CD4-positive, alpha-beta memory T cell (primary cell): ENCODE measurements at regions not wholly inside any gene's neighbourhood (a gene's known extent, or its start where the extent isn't known, plus 50 kb on each side); places are given as distances from the start of the nearest gene placed in this dataset.
A peak's percentile ranks its signal among the peaks of the same experiment; 100 is the strongest.

ENCODE experiments used
- CTCF ChIA-PET: fragments of 350-600 bp; sonication (Branson Sonifier 250); formaldehyde crosslinking; loops from one replicate; lab custom pipeline; 2021; ENCODE audit warnings: inconsistent platforms; ENCODE audit not compliant: partially characterized antibody; lab: Charles Lee
- POLR2A ChIA-PET: fragments of 350-600 bp; sonication (Branson Sonifier 250); formaldehyde crosslinking; loops from one replicate; lab custom pipeline; 2021; ENCODE audit not compliant: partially characterized antibody; lab: Charles Lee
- DNase-seq, 5 donors: peaks; one replicate each; pipeline versions ENCODE4 v3.0.0 to v3.0.0-alpha.2; 2020 to 2022; ENCODE audit warnings: mixed read lengths in 1 of 5
- H3K27ac ChIP-seq: one replicate; pipeline ENCODE4 v1.7.0; 2013; ENCODE audit warnings: low read depth, low read length
- H3K27me3 ChIP-seq: 2 replicates; pipeline ENCODE4 v1.7.0; 2013; ENCODE audit warnings: mild to moderate bottlenecking, low read length, moderate library complexity; ENCODE audit not compliant: insufficient read depth
- H3K36me3 ChIP-seq: 2 replicates; pipeline ENCODE4 v1.7.0; 2013; ENCODE audit warnings: mild to moderate bottlenecking, low read length, moderate library complexity; ENCODE audit not compliant: insufficient read depth
- H3K4me1 ChIP-seq: 2 replicates; pipeline ENCODE4 v1.7.0; 2013; ENCODE audit warnings: mild to moderate bottlenecking, low read length, moderate library complexity; ENCODE audit not compliant: insufficient read depth
- H3K4me3 ChIP-seq, 2 donors: one replicate each; pipeline ENCODE4 v1.7.0; 2013; ENCODE audit warnings: low read length in 2 of 2, mild to moderate bottlenecking in 1 of 2
- H3K9me3 ChIP-seq, 2 donors: one replicate each; pipeline ENCODE4 v1.7.0; 2013; ENCODE audit warnings: low read length in 2 of 2, control low read depth in 1 of 2; ENCODE audit not compliant: control insufficient read depth in 1 of 2
- H3K27ac Mint-ChIP-seq, 7 donors: one replicate each; pipeline ENCODE4 v1.8.0; 2020 to 2021; ENCODE audit warnings: mixed read lengths in 7 of 7, mild to moderate bottlenecking in 6 of 7, inconsistent platforms in 3 of 7, moderate library complexity in 3 of 7
- H3K27me3 Mint-ChIP-seq, 2 donors: one replicate each; pipeline ENCODE4 v1.8.0; 2020 to 2021; ENCODE audit warnings: mixed read lengths in 2 of 2
- H3K36me3 Mint-ChIP-seq, 2 donors: one replicate each; pipeline ENCODE4 v1.8.0; 2020 to 2021; ENCODE audit warnings: mixed read lengths in 2 of 2, inconsistent platforms in 1 of 2, mild to moderate bottlenecking in 1 of 2
- H3K4me1 Mint-ChIP-seq, 4 donors: one replicate each; pipeline ENCODE4 v1.8.0; 2020 to 2021; ENCODE audit warnings: mixed read lengths in 4 of 4, mild to moderate bottlenecking in 1 of 4
- H3K4me3 Mint-ChIP-seq, 8 donors: one replicate each; pipeline ENCODE4 v1.8.0; 2020 to 2021; ENCODE audit warnings: mixed read lengths in 8 of 8, mild to moderate bottlenecking in 7 of 8, moderate library complexity in 6 of 8, inconsistent platforms in 3 of 8
- H3K9me3 Mint-ChIP-seq, 8 donors: one replicate each; pipeline ENCODE4 v1.8.0; 2020 to 2021; ENCODE audit warnings: mixed read lengths in 8 of 8, mild to moderate bottlenecking in 5 of 8, inconsistent platforms in 3 of 8, moderate library complexity in 1 of 8
- intact Hi-C: fragments of 100-400 bp; cut with micrococcal nuclease; formaldehyde crosslinking; loops from one replicate; pipeline ENCODE4 v1.15.1; 2023

DNA sequence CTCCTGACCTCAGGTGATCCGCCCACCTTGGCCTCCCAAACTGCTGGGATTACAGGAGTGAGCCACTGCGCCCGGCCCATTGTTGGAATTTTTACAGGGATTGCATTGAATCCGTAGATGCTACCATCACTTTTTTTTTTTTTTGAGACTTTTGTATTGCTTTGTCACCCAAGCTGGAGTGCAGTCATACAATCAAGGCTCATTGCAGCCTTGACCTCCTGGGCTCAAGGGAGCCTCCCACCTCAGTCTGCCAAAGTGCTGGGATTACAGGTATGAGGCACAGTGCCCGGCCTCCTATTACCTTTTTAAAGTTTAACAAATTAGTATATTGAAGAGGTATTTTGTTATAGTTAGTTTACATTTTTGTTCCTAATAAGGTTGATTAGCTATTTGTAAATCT lies 62.2 kb upstream of the SLC45A1 start:
- ChIA-PET CTCF (no interaction called here), POLR2A (no interaction called here)
- no peak overlapping the region for H3K4me3 ChIP-seq
- Mint-ChIP-seq H3K9me3 (no peaks in the 10 kb centered on the region), H3K4me1 (peaks cover 0 to 6% (median 3%) of the 10 kb centered on the region in 4 donors), H3K27me3 (peaks cover 1 to 7% of the 10 kb centered on the region in 2 donors), H3K27ac (no peak overlapping the region), H3K4me3 (no peak overlapping the region), H3K36me3 (no peaks in the 10 kb centered on the region)
- intact Hi-C loops, result no loop called here
- H3K9me3 ChIP-seq, result no peaks in the 10 kb centered on the region
- DNase-seq, result no peak
- H3K27ac ChIP-seq, result no peak overlapping the region
- no peaks in the 10 kb centered on the region for H3K27me3 ChIP-seq
- H3K4me1 ChIP-seq, result no peaks in the 10 kb centered on the region
- no peaks in the 10 kb centered on the region for H3K36me3 ChIP-seq

DNA sequence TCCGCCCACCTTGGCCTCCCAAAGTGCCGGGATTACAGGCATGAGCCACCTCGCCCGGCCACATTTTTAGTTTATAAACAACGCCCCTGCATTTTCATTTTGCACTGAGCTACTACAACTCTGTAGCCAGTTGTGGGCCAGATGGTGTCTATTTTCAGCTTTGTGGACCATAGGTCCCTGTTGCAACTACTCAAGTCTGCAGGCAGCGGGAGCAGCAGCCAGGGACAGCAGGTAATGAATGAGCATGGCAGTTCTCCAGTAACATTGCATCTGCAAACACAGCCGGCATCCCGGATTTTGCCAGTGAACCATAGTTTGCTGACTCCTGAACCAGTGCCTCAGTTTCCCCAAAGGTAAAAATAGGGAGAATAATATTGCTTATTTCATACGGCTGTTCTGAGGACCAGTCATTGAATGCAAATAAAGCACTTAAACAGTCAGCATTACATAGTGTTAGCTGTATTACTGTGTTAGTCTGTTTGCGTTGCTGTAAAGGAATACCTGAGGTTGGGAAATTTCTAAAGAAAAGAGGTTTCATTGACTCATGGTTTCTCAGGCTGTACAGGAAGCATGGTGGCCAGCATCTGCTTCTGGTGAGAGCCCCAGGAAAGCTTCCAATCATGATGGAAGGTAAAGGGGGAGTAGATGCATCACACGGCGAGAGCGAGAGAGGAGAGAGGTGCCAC lies 65.5 kb upstream of the SLC45A1 start:
- ChIA-PET CTCF (no interaction called here), POLR2A (no interaction called here)
- Histone ChIP-seq H3K27ac (no peak overlapping the region), H3K4me3 (no peak overlapping the region), H3K9me3 (no peaks in the 10 kb centered on the region), H3K36me3 (no peaks in the 10 kb centered on the region), H3K4me1 (peaks cover 6% of the 10 kb centered on the region), H3K27me3 (no peaks in the 10 kb centered on the region)
- Mint-ChIP-seq H3K9me3 (peaks cover 0 to 3% (median 0%) of the 10 kb centered on the region in 8 donors), H3K4me3 (no peak overlapping the region), H3K27me3 (peaks cover 1 to 3% of the 10 kb centered on the region in 2 donors), H3K36me3 (no peaks in the 10 kb centered on the region), H3K27ac (peak overlapping the region in 2 of 7 donors; percentile 24 to 67), H3K4me1 (peaks cover 8 to 12% (median 10%) of the 10 kb centered on the region in 4 donors)
- intact Hi-C loops, result no loop called here
- DNase-seq, result no peak

GRCh38 chr1:8251635-8252034 lies 66.3 kb upstream of the SLC45A1 start:
- no peaks in the 10 kb centered on the region for H3K27me3 ChIP-seq
- H3K9me3 Mint-ChIP-seq, result peaks cover 0 to 3% (median 0%) of the 10 kb centered on the region in 8 donors
- H3K4me1 Mint-ChIP-seq, result peaks cover 8 to 12% (median 10%) of the 10 kb centered on the region in 4 donors
- H3K4me3 Mint-ChIP-seq, result no peak overlapping the region
- H3K4me3 ChIP-seq, result no peak overlapping the region
- H3K36me3 ChIP-seq, result no peaks in the 10 kb centered on the region
- peaks cover 0 to 1% of the 10 kb centered on the region in 2 donors for H3K27me3 Mint-ChIP-seq
- DNase-seq, result no peak
- H3K4me1 ChIP-seq, result peaks cover 6% of the 10 kb centered on the region
- POLR2A ChIA-PET, result no interaction called here
- H3K36me3 Mint-ChIP-seq, result no peaks in the 10 kb centered on the region
- CTCF ChIA-PET, result interaction anchor here (1.8 kb wide), 1 partner anchor 8 kb away, joined by 4 read pairs; no protein-coding TSS in a partner anchor
- no peaks in the 10 kb centered on the region for H3K9me3 ChIP-seq
- H3K27ac ChIP-seq, result no peak overlapping the region
- H3K27ac Mint-ChIP-seq, result no peak overlapping the region
- intact Hi-C loops, result no loop called here

- CTCF ChIA-PET, result interaction anchor here (1.8 kb wide), 1 partner anchor 10 kb away, joined by 4 read pairs; no protein-coding TSS in a partner anchor
- Histone ChIP-seq H3K9me3 (no peaks in the 10 kb centered on the region), H3K4me1 (peaks cover 6% of the 10 kb centered on the region), H3K27me3 (no peaks in the 10 kb centered on the region), H3K4me3 (no peak overlapping the region), H3K27ac (no peak overlapping the region), H3K36me3 (no peaks in the 10 kb centered on the region)
- H3K27ac Mint-ChIP-seq, result peak overlapping the region in 2 of 7 donors; percentile 7 to 81
- POLR2A ChIA-PET, result no interaction called here
- no peak for DNase-seq
- H3K36me3 Mint-ChIP-seq, result no peaks in the 10 kb centered on the region
- H3K4me3 Mint-ChIP-seq, result no peak overlapping the region
- no peaks in the 10 kb centered on the region for H3K27me3 Mint-ChIP-seq
- H3K9me3 Mint-ChIP-seq, result peaks cover 0 to 3% (median 0%) of the 10 kb centered on the region in 8 donors
- peaks cover 8 to 12% (median 10%) of the 10 kb centered on the region in 4 donors for H3K4me1 Mint-ChIP-seq
- intact Hi-C loops, result no loop called here
Measured at GRCh38 chr1:8249838-8250237, 68.1 kb upstream of the SLC45A1 start.

GRCh38 chr1:8247811-8248436 lies 70.0 kb upstream of the SLC45A1 start:
- Mint-ChIP-seq H3K4me3 (no peak overlapping the region), H3K27me3 (no peaks in the 10 kb centered on the region), H3K27ac (no peak overlapping the region), H3K9me3 (peaks cover 0 to 3% (median 0%) of the 10 kb centered on the region in 8 donors), H3K36me3 (no peaks in the 10 kb centered on the region), H3K4me1 (peaks cover 8 to 11% (median 9%) of the 10 kb centered on the region in 4 donors)
- ChIA-PET POLR2A (interaction anchor here (0.7 kb wide), 1 partner anchor 16 kb away, joined by 7 read pairs; no protein-coding TSS in a partner anchor), CTCF (interaction anchor here (0.7 kb wide), 2 partner anchors 120 to 313 kb away, joined by 3 to 5 read pairs; no protein-coding TSS in a partner anchor)
- H3K4me1 ChIP-seq, result peaks cover 6% of the 10 kb centered on the region
- no peaks in the 10 kb centered on the region for H3K27me3 ChIP-seq
- H3K4me3 ChIP-seq, result no peak overlapping the region
- no peak overlapping the region for H3K27ac ChIP-seq
- no peaks in the 10 kb centered on the region for H3K9me3 ChIP-seq
- intact Hi-C loops, result no loop called here
- no peaks in the 10 kb centered on the region for H3K36me3 ChIP-seq
- no peak for DNase-seq

DNA sequence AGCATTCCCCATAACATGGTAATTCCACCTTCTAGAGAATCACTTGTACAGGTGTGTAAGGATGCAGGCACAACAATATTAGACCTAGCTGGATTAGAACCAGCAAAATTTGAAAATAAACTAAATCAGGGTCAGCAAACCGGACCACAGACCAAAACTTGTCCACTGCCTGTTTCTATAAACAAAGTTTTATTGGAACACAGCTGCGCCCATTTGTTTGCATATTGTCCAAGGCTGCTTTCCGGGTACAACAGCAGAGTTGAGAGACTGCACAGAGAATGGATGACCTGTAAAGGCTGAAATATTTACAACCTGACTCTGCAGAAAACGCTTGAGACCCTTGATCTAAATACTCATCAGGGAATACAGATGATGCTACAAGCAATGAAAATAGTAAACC lies 73.6 kb upstream of the SLC45A1 start:
- Mint-ChIP-seq H3K9me3 (no peaks in the 10 kb centered on the region), H3K4me3 (no peak overlapping the region), H3K4me1 (peaks cover 0 to 7% (median 2%) of the 10 kb centered on the region in 4 donors), H3K27ac (no peak overlapping the region), H3K27me3 (peaks cover 2 to 7% of the 10 kb centered on the region in 2 donors), H3K36me3 (no peaks in the 10 kb centered on the region)
- intact Hi-C loops, result no loop called here
- ChIA-PET POLR2A (no interaction called here), CTCF (interaction anchor here (0.6 kb wide), 1 partner anchor 166 kb away, joined by 3 read pairs; no protein-coding TSS in a partner anchor)
- no peak overlapping the region for H3K27ac ChIP-seq
- H3K27me3 ChIP-seq, result no peaks in the 10 kb centered on the region
- DNase-seq, result no peak
- H3K9me3 ChIP-seq, result no peaks in the 10 kb centered on the region
- no peaks in the 10 kb centered on the region for H3K4me1 ChIP-seq
- no peak overlapping the region for H3K4me3 ChIP-seq
- H3K36me3 ChIP-seq, result no peaks in the 10 kb centered on the region

- H3K27me3 Mint-ChIP-seq, result peaks cover 2 to 7% of the 10 kb centered on the region in 2 donors
- intact Hi-C loops, result no loop called here
- ChIA-PET POLR2A (no interaction called here), CTCF (no interaction called here)
- H3K9me3 Mint-ChIP-seq, result no peaks in the 10 kb centered on the region
- no peak overlapping the region for H3K4me3 Mint-ChIP-seq
- Histone ChIP-seq H3K36me3 (no peaks in the 10 kb centered on the region), H3K9me3 (no peaks in the 10 kb centered on the region), H3K27me3 (no peaks in the 10 kb centered on the region), H3K4me3 (no peak overlapping the region), H3K4me1 (no peaks in the 10 kb centered on the region), H3K27ac (no peak overlapping the region)
- no peak for DNase-seq
- H3K36me3 Mint-ChIP-seq, result no peaks in the 10 kb centered on the region
- peaks cover 0 to 7% (median 2%) of the 10 kb centered on the region in 4 donors for H3K4me1 Mint-ChIP-seq
- H3K27ac Mint-ChIP-seq, result no peak overlapping the region
Measured at GRCh38 chr1:8242498-8242897, 75.4 kb upstream of the SLC45A1 start.
